Cardiac septum (tissue), 1 donor: ENCODE measurements at regions not wholly inside any gene's neighbourhood (a gene's known extent, or its start where the extent isn't known, plus 50 kb on each side); places are given as distances from the start of the nearest gene placed in this dataset.
"Not testable (repeated sequence)": the region's sequence is repeated elsewhere in the genome, so short reads cannot be mapped to it uniquely, and the experiment has no call there.

Source experiments
- DNase-seq: peaks from one replicate; pipeline ENCODE4 v3.0.0-alpha.2; 2020; ENCODE audit warnings: low spot score
- intact Hi-C: fragments of 100-400 bp; cut with DNase I; formaldehyde crosslinking; loops from one replicate; pipeline ENCODE4 v1.14.0; 2022
- donor health status: DM: no; HTN: no; CAD: no.

GRCh38 chr13:83073930-83074329 is 808.3 kb downstream of the SLITRK1 start:
- DNase-seq, intact Hi-C loops: not testable (repeated sequence)

GRCh38 chr13:83065108-83065507 is 817.2 kb downstream of the SLITRK1 start:
- no peak for DNase-seq
- intact Hi-C loops = no loop called here

- no peak for DNase-seq
- intact Hi-C loops = no loop called here
Observed at GRCh38 chr13:83057119-83057518, 825.2 kb downstream of the SLITRK1 start.

- intact Hi-C loops = no loop called here
- no peak for DNase-seq
Observed at GRCh38 chr13:83056269-83056668, 826.0 kb downstream of the SLITRK1 start.

- DNase-seq = no peak
Observed at GRCh38 chr13:83048419-83048818, 833.9 kb downstream of the SLITRK1 start.

GRCh38 chr13:83024955-83025594 is 857.2 kb downstream of the SLITRK1 start:
- DNase-seq = no peak
- intact Hi-C loops = no loop called here

More at GRCh38 chr13:83048419-83048818, 833.9 kb downstream of the SLITRK1 start:
- intact Hi-C loops = no loop called here

GRCh38 chr13:83024232-83024631 is 858.0 kb downstream of the SLITRK1 start:
- intact Hi-C loops = no loop called here
- no peak for DNase-seq

GRCh38 chr13:83019986-83020385 is 862.3 kb downstream of the SLITRK1 start:
- intact Hi-C loops = no loop called here
- DNase-seq = no peak

GRCh38 chr13:83009987-83010386 is 872.3 kb downstream of the SLITRK1 start:
- DNase-seq = no peak
- intact Hi-C loops = no loop called here

- intact Hi-C loops = no loop called here
- DNase-seq = no peak
Observed at GRCh38 chr13:83008212-83008929, 873.9 kb downstream of the SLITRK1 start.

- intact Hi-C loops = no loop called here
- no peak for DNase-seq
Observed at GRCh38 chr13:83007226-83007625, 875.0 kb downstream of the SLITRK1 start.

- DNase-seq = no peak
- intact Hi-C loops = no loop called here
Observed at GRCh38 chr13:83003185-83003584, 879.1 kb downstream of the SLITRK1 start.

- intact Hi-C loops = no loop called here
- no peak for DNase-seq
Observed at GRCh38 chr13:82993417-82993816, 888.9 kb downstream of the SLITRK1 start.

GRCh38 chr13:82976499-82976898 is 905.8 kb downstream of the SLITRK1 start:
- DNase-seq = no peak
- intact Hi-C loops = no loop called here

- DNase-seq = no peak
Observed at GRCh38 chr13:82963226-82964099, 918.8 kb downstream of the SLITRK1 start.

GRCh38 chr13:82962397-82962796 is 919.9 kb downstream of the SLITRK1 start:
- intact Hi-C loops = no loop called here
- DNase-seq = no peak

More at GRCh38 chr13:82963226-82964099, 918.8 kb downstream of the SLITRK1 start:
- intact Hi-C loops = no loop called here

GRCh38 chr13:82961757-82962156 is 920.5 kb downstream of the SLITRK1 start:
- intact Hi-C loops = no loop called here
- DNase-seq = no peak

GRCh38 chr13:82952336-82952735 is 929.9 kb downstream of the SLITRK1 start:
- DNase-seq, intact Hi-C loops: not testable (repeated sequence)

- no peak for DNase-seq
- intact Hi-C loops = no loop called here
Observed at GRCh38 chr13:82947683-82948082, 934.6 kb downstream of the SLITRK1 start.

GRCh38 chr13:82947191-82947621 is 935.1 kb downstream of the SLITRK1 start:
- DNase-seq = no peak
- intact Hi-C loops = no loop called here
